GM12801 (cell line): ENCODE measurements at regions not wholly inside any gene's neighbourhood (a gene's known extent, or its start where the extent isn't known, plus 50 kb on each side); places are given as distances from the start of the nearest gene placed in this dataset.

Source experiments
- CTCF ChIP-seq: IDR thresholded peaks from one replicate; pipeline ENCODE4 v1.5.1; 2011; ENCODE audit warnings: control low read depth; ENCODE audit not compliant: insufficient read length; ENCODE audit errors: extremely low read depth

GRCh38 chr3:159881208-159881607 lies 107.4 kb upstream of the IL12A start:
- TF ChIP-seq CTCF = no peak

GRCh38 chr3:159881828-159882309 lies 106.8 kb upstream of the IL12A start:
- TF ChIP-seq CTCF = no peak

GRCh38 chr3:159882367-159882766 lies 106.3 kb upstream of the IL12A start:
- TF ChIP-seq CTCF = no peak

- TF ChIP-seq CTCF = no peak
These were observed 105.5 kb upstream of the IL12A start for GRCh38 chr3:159882790-159883779.

- TF ChIP-seq CTCF = no peak
These were observed 103.8 kb upstream of the IL12A start for GRCh38 chr3:159884661-159885402.

GRCh38 chr3:159886050-159886449 lies 102.6 kb upstream of the IL12A start:
- TF ChIP-seq CTCF = no peak

- no peak for TF ChIP-seq CTCF
These were observed 101.5 kb upstream of the IL12A start for GRCh38 chr3:159887168-159887567.
